D341Med (cell line): ENCODE measurements at regions not wholly inside any gene's neighbourhood (a gene's known extent, or its start where the extent isn't known, plus 50 kb on each side); places are given as distances from the start of the nearest gene placed in this dataset.
"Not testable (repeated sequence)": the region's sequence is repeated elsewhere in the genome, so short reads cannot be mapped to it uniquely, and the experiment has no call there.

Source experiments
- DNase-seq: peaks from one replicate; pipeline ENCODE4 v3.0.0; 2012; ENCODE audit warnings: low spot score

- not testable (repeated sequence) for DNase-seq
These were observed 77.8 kb upstream of the PODXL start for GRCh38 chr7:131634197-131634596.

- DNase-seq: no peak
These were observed 77.0 kb upstream of the PODXL start for GRCh38 chr7:131633342-131633843.

- no peak for DNase-seq
These were observed 74.0 kb upstream of the PODXL start for GRCh38 chr7:131630427-131630826.

GRCh38 chr7:131629217-131629882, 72.9 kb upstream of the PODXL start:
- no peak for DNase-seq

- no peak for DNase-seq
These were observed 72.2 kb upstream of the PODXL start for GRCh38 chr7:131628634-131629033.

GRCh38 chr7:131627735-131628190, 71.3 kb upstream of the PODXL start:
- DNase-seq: no peak

GRCh38 chr7:131626643-131627042, 70.2 kb upstream of the PODXL start:
- no peak for DNase-seq

- no peak for DNase-seq
These were observed 69.5 kb upstream of the PODXL start for GRCh38 chr7:131625817-131626372.

GRCh38 chr7:131625345-131625744, 68.9 kb upstream of the PODXL start:
- not testable (repeated sequence) for DNase-seq

- DNase-seq: no peak
These were observed 68.1 kb upstream of the PODXL start for GRCh38 chr7:131624536-131624935.

GRCh38 chr7:131623154-131623553, 66.7 kb upstream of the PODXL start:
- no peak for DNase-seq

GRCh38 chr7:131621652-131622051, 65.2 kb upstream of the PODXL start:
- DNase-seq: no peak

- DNase-seq: no peak
These were observed 64.5 kb upstream of the PODXL start for GRCh38 chr7:131620673-131621609.

GRCh38 chr7:131619336-131620305, 63.2 kb upstream of the PODXL start:
- DNase-seq: no peak

GRCh38 chr7:131618391-131618790, 62.0 kb upstream of the PODXL start:
- DNase-seq: no peak

GRCh38 chr7:131616487-131617200, 60.2 kb upstream of the PODXL start:
- no peak for DNase-seq

GRCh38 chr7:131613909-131614308, 57.5 kb upstream of the PODXL start:
- DNase-seq: no peak

GRCh38 chr7:131610007-131610406, 53.6 kb upstream of the PODXL start:
- no peak for DNase-seq

GRCh38 chr7:131608116-131608500, 51.7 kb upstream of the PODXL start:
- DNase-seq: no peak

- no peak for DNase-seq
These were observed 51.1 kb upstream of the PODXL start for GRCh38 chr7:131607291-131608115.
